H9 (cell line): ENCODE measurements at regions not wholly inside any gene's neighbourhood (a gene's known extent, or its start where the extent isn't known, plus 50 kb on each side); places are given as distances from the start of the nearest gene placed in this dataset.

Experiments used
- DNase-seq: peaks from one replicate; pipeline ENCODE4 v3.0.0-alpha.2; 2017
- H2AFZ ChIP-seq: one replicate; pipeline ENCODE4 v1.6.1; 2013; ENCODE audit warnings: mild to moderate bottlenecking, low read length, control low read depth, moderate library complexity
- H2AK5ac ChIP-seq: 2 replicates; pipeline ENCODE4 v1.6.1; 2013; ENCODE audit warnings: low read length, control low read depth, mixed read lengths; ENCODE audit not compliant: insufficient read length
- H2BK120ac ChIP-seq: one replicate; pipeline ENCODE4 v1.6.1; 2013; ENCODE audit warnings: low read depth, mild to moderate bottlenecking, low read length, control low read depth, inconsistent platforms; ENCODE audit not compliant: poor library complexity, severe bottlenecking
- H2BK12ac ChIP-seq: 2 replicates; pipeline ENCODE4 v1.6.1; 2013; ENCODE audit warnings: low read length, control low read depth, mixed read lengths, low read depth; ENCODE audit not compliant: insufficient read length
- H2BK15ac ChIP-seq: 2 replicates; pipeline ENCODE4 v1.6.1; 2013; ENCODE audit warnings: low read depth, low read length, control low read depth
- H2BK20ac ChIP-seq: one replicate; pipeline ENCODE4 v1.6.1; 2013; ENCODE audit warnings: low read depth, mild to moderate bottlenecking, low read length, control low read depth, inconsistent platforms; ENCODE audit not compliant: poor library complexity, severe bottlenecking
- H2BK5ac ChIP-seq: 2 replicates; pipeline ENCODE4 v1.6.1; 2013; ENCODE audit warnings: low read length, control low read depth, mixed read lengths; ENCODE audit not compliant: insufficient read length
- H3K14ac ChIP-seq: 2 replicates; pipeline ENCODE4 v1.6.1; 2013; ENCODE audit warnings: low read length, control low read depth; ENCODE audit not compliant: insufficient read depth
- H3K18ac ChIP-seq: 2 replicates; pipeline ENCODE4 v1.6.1; 2013; ENCODE audit warnings: low read depth, mild to moderate bottlenecking, mixed read lengths, low read length, control low read depth; ENCODE audit not compliant: insufficient read length
- H3K23ac ChIP-seq: 2 replicates; pipeline ENCODE4 v1.6.1; 2013; ENCODE audit warnings: low read length, control low read depth, mixed read lengths, low read depth; ENCODE audit not compliant: insufficient read length
- H3K23me2 ChIP-seq: 2 replicates; pipeline ENCODE4 v1.6.1; 2013; ENCODE audit warnings: low read depth, mild to moderate bottlenecking, mixed read lengths, low read length, control low read depth; ENCODE audit not compliant: insufficient read length, poor library complexity, severe bottlenecking
- H3K27ac ChIP-seq: 2 replicates; pipeline ENCODE4 v1.5.1; 2013; ENCODE audit warnings: low read length, control low read depth, mixed read lengths, low read depth; ENCODE audit not compliant: insufficient read length
- H3K27me3 ChIP-seq: 2 replicates; pipeline ENCODE4 v1.6.1; 2013; ENCODE audit warnings: low read length, control low read depth, inconsistent platforms; ENCODE audit not compliant: insufficient read depth
- H3K4ac ChIP-seq: 2 replicates; pipeline ENCODE4 v1.6.1; 2013; ENCODE audit warnings: low read depth, mild to moderate bottlenecking, control low read depth, inconsistent platforms, low read length, moderate library complexity
- H3K4me1 ChIP-seq: 2 replicates; pipeline ENCODE4 v1.6.1; 2013; ENCODE audit warnings: low read length, control low read depth, inconsistent platforms; ENCODE audit not compliant: insufficient read depth
- H3K4me2 ChIP-seq: 2 replicates; pipeline ENCODE4 v1.6.1; 2013; ENCODE audit warnings: low read length, control low read depth, mixed read lengths; ENCODE audit not compliant: insufficient read length, insufficient read depth
- H3K56ac ChIP-seq: 2 replicates; pipeline ENCODE4 v1.6.1; 2013; ENCODE audit warnings: low read depth, mild to moderate bottlenecking, mixed read lengths, low read length, control low read depth; ENCODE audit not compliant: insufficient read length
- H3K79me1 ChIP-seq: 2 replicates; pipeline ENCODE4 v1.6.1; 2013; ENCODE audit warnings: low read depth, mild to moderate bottlenecking, moderate library complexity, low read length, control low read depth, inconsistent platforms; ENCODE audit not compliant: insufficient read depth, poor library complexity, severe bottlenecking
- H3K79me2 ChIP-seq: 2 replicates; pipeline ENCODE4 v1.6.1; 2013; ENCODE audit warnings: low read length, control low read depth, inconsistent platforms; ENCODE audit not compliant: insufficient read depth
- H3K9ac ChIP-seq: 2 replicates; pipeline ENCODE4 v1.6.1; 2013; ENCODE audit warnings: low read length, control low read depth, mixed read lengths; ENCODE audit not compliant: insufficient read length; ENCODE audit errors: extremely low read depth
- H3K9me3 ChIP-seq: one replicate; pipeline ENCODE4 v1.6.1; 2013; ENCODE audit warnings: low read depth, low read length, inconsistent platforms; ENCODE audit not compliant: control insufficient read depth
- H3T11ph ChIP-seq: one replicate; pipeline ENCODE4 v1.6.1; 2013; ENCODE audit warnings: mild to moderate bottlenecking, low read length, control low read depth, inconsistent platforms
- H4K20me1 ChIP-seq: one replicate; pipeline ENCODE4 v1.6.1; 2013; ENCODE audit not compliant: control insufficient read depth, insufficient read length, insufficient read depth
- H4K5ac ChIP-seq: 2 replicates; pipeline ENCODE4 v1.6.1; 2013; ENCODE audit warnings: low read depth, mild to moderate bottlenecking, mixed read lengths, low read length, control low read depth; ENCODE audit not compliant: insufficient read length
- H4K8ac ChIP-seq: replicated peaks from 2 replicates; pipeline ENCODE4 v1.6.1; 2013; ENCODE audit warnings: low read length, control low read depth, mixed read lengths, low read depth; ENCODE audit not compliant: insufficient read length
- H4K91ac ChIP-seq: 2 replicates; pipeline ENCODE4 v1.6.1; 2013; ENCODE audit warnings: low read depth, mild to moderate bottlenecking, moderate library complexity, mixed read lengths, low read length, control low read depth; ENCODE audit not compliant: insufficient read length
- H3K27ac Mint-ChIP-seq, 3 experiments: 2 replicates in 2 of 3; 3 replicates in 1 of 3; pipeline ENCODE4 v1.8.0; 2020 to 2021; ENCODE audit warnings: mixed read lengths in 3 of 3, mild to moderate bottlenecking in 1 of 3, moderate library complexity in 1 of 3
- H3K27me3 Mint-ChIP-seq: 2 replicates; pipeline ENCODE4 v1.8.0; 2021; ENCODE audit warnings: low read depth, mild to moderate bottlenecking, moderate library complexity, mixed read lengths
- H3K36me3 Mint-ChIP-seq, 3 experiments: 2 replicates in 2 of 3; 3 replicates in 1 of 3; pipeline ENCODE4 v1.8.0; 2020 to 2021; ENCODE audit warnings: low read depth in 3 of 3, mixed read lengths in 3 of 3; ENCODE audit not compliant: insufficient read depth in 1 of 3
- H3K4me1 Mint-ChIP-seq, 2 experiments: 2 replicates each; pipeline ENCODE4 v1.8.0; 2020; ENCODE audit warnings: mixed read lengths in 2 of 2
- H3K4me3 Mint-ChIP-seq, 2 experiments: 2 replicates in 1 of 2; 3 replicates in 1 of 2; pipeline ENCODE4 v1.8.0; 2020 to 2021; ENCODE audit warnings: mild to moderate bottlenecking in 2 of 2, mixed read lengths in 2 of 2, moderate library complexity in 1 of 2
- H3K9me3 Mint-ChIP-seq, 2 experiments: 2 replicates in 1 of 2; 3 replicates in 1 of 2; pipeline ENCODE4 v1.8.0; 2020; ENCODE audit warnings: mild to moderate bottlenecking in 2 of 2, mixed read lengths in 2 of 2, moderate library complexity in 1 of 2
- CTCF ChIP-seq: fragments of 200-600 bp; sonication (generic); conservative IDR thresholded peaks from 3 replicates; pipeline ENCODE4 v1.8.0; 2021; ENCODE audit warnings: antibody characterized with exemption, mild to moderate bottlenecking
- WGBS: extraction: QIAGEN DNeasy Blood & Tissue Kit; methylation state at CpG from one replicate; pipeline ENCODE4 v1.1.7; 2013; ENCODE audit warnings: missing lambda C conversion rate, low lambda C conversion rate, mixed read lengths; ENCODE audit not compliant: insufficient read length; ENCODE audit errors: extremely low coverage; 5-methylcytosine and 5-hydroxymethylcytosine counted together

GRCh38 chr2:238773472-238773871 is 74.4 kb upstream of the TWIST2 start:
- Histone ChIP-seq H2BK5ac (no peak overlapping the region), H3K23me2 (no peaks in the 10 kb centered on the region), H4K20me1 (no peaks in the 10 kb centered on the region), H3K27me3 (no peaks in the 10 kb centered on the region; the same call in 1 of the 2 replicates), H3K56ac (no peak overlapping the region), H3K14ac (no peak overlapping the region), H3K4me2 (no peak overlapping the region), H2AK5ac (no peak overlapping the region), H3T11ph (no peak overlapping the region), H3K9ac (no peak overlapping the region), H3K9me3 (no peaks in the 10 kb centered on the region), H3K4me1 (no peaks in the 10 kb centered on the region), H3K79me2 (no peaks in the 10 kb centered on the region), H3K79me1 (no peaks in the 10 kb centered on the region), H2AFZ (no peak overlapping the region), H3K27ac (no peak overlapping the region), H2BK12ac (no peak overlapping the region), H4K5ac (no peak overlapping the region), H4K8ac (no peak overlapping the region), H3K4ac (no peak overlapping the region), H3K18ac (no peak overlapping the region), H4K91ac (no peak overlapping the region), H3K23ac (no peak overlapping the region), H2BK15ac (no peak overlapping the region), H2BK120ac (no peak overlapping the region), H2BK20ac (no peak overlapping the region)
- DNase-seq = no peak
- TF ChIP-seq CTCF = no peak
- peaks cover 0 to 3% of the 10 kb centered on the region in 2 experiments; a peak in 2 of 5 replicates for H3K9me3 Mint-ChIP-seq
- no CpG with 5 or more reads among the region's 14 CpGs for WGBS
- no peak overlapping the region; a peak in 1 of 5 replicates for H3K4me3 Mint-ChIP-seq
- H3K36me3 Mint-ChIP-seq = no peaks in the 10 kb centered on the region
- H3K4me1 Mint-ChIP-seq = peaks cover 5 to 12% of the 10 kb centered on the region in 2 experiments; a peak in 3 of 4 replicates
- H3K27me3 Mint-ChIP-seq = peaks cover 52% of the 10 kb centered on the region
- peak overlapping the region in 1 of 3 experiments; percentile 42; a peak in 1 of 7 replicates for H3K27ac Mint-ChIP-seq
